ENCODE measurements at regions not wholly inside any gene's neighbourhood (a gene's known extent, or its start where the extent isn't known, plus 50 kb on each side); places are given as distances from the start of the nearest gene placed in this dataset.
A peak's percentile ranks its signal among the peaks of the same experiment; 100 is the strongest.

- DNase-seq = no peak
These were observed 227.6 kb downstream of the BMP7 start for GRCh38 chr20:57038608-57039440.

GRCh38 chr20:57040466-57040865 is 226.0 kb downstream of the BMP7 start:
- DNase-seq = no peak

GRCh38 chr20:57040924-57041323 is 225.5 kb downstream of the BMP7 start:
- peak in 1 of 2 experiments; percentile 17 for DNase-seq

DNA sequence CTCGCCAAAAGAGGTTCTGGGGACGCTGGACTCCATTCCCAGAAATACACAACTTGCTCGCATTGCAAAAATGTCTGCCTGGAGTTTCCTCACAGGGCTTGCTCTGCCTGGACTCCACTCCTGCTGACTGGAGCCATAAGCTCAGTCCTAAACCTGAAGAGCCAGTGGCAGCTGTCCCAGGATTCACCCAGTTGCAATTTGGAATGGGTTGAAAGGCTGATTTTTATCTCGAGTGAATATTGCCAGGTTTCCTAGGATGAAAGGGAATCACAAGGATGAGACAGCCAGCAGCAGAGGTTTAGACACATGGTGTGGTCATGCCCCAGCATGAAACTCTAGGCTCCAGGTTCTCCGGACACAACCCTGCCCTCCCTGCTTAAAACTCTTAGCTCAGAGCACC is 223.3 kb downstream of the BMP7 start:
- DNase-seq = no peak

GRCh38 chr20:57043669-57044268 is 222.7 kb downstream of the BMP7 start:
- DNase-seq = no peak

DNA sequence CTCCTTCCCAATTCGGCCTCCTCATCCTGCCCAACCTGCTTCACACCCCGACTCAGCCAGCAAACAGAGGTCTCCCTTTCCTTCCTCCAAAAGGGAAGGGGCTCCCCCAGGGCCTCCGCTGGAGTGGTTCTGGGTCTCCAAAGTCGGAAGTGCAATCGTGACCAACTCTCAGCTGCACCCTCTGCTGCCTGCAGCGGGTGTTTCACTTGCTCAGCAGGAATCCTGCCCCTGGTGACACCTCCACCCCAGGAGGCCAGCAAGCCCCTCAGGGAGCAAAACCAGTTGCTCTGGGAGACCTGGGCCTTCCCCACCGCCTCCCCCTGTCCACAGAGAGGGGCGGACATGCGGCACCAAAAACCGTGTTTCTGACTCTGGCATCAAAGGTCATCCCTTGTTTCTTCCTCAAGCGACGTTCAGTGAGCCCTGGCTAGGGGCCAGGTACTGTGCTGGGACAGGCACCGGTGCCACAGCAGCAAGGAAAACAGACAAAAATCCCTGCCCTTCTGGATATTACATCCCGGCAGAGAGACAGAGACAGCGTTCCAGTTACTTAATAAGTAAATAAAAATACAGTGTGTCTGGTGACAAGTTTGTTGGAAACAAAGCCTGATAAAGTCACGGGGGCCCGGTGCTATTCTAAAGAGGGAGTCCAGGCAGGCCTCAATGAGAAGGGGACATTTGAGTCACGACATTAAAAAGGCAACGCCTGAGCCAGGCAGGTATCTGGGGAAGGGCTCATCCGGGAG is 219.0 kb downstream of the BMP7 start:
- no peak for DNase-seq

GRCh38 chr20:57048027-57048869 is 218.2 kb downstream of the BMP7 start:
- DNase-seq = peak in 1 of 2 experiments; percentile 23

- DNase-seq = no peak
These were observed 217.1 kb downstream of the BMP7 start for GRCh38 chr20:57049296-57049695.

DNA sequence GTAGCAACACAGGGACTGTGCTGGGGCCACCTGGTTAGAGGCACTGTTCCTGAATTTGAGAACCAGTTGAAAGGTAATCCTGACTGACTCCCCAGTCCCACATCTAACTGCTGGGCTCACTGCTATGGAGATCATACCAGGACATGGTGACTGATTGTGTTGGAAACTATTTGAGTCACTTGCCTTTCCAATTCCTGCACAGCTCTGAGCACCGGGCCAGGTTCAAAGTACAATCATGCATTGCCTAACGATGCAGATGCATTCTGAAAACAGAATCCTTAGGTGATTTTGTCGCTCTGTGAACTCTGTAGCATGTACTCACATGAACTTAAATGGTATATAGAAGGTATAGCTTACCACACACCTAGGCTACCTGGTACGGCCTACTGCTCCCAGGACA is 215.3 kb downstream of the BMP7 start:
- DNase-seq = no peak

DNA sequence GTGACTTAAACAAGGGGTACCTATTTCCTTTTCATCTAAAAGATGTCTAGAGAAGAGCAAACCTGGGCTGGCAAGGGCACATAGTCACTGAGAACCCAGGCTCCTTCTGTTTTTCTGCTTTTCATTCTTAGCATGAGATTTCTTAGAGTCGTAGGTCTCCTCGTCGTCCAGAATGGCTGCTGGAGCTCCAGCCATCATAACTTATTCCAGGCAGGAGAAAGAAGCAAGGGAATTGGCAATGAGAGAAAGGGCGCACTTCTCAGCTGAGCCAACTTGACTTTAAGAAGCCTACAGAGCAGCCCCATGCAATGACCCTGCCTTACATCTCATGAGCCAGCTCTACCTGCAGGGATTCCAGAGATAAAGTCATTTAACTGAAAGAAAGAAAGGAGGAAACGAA is 213.4 kb downstream of the BMP7 start:
- DNase-seq = no peak

DNA sequence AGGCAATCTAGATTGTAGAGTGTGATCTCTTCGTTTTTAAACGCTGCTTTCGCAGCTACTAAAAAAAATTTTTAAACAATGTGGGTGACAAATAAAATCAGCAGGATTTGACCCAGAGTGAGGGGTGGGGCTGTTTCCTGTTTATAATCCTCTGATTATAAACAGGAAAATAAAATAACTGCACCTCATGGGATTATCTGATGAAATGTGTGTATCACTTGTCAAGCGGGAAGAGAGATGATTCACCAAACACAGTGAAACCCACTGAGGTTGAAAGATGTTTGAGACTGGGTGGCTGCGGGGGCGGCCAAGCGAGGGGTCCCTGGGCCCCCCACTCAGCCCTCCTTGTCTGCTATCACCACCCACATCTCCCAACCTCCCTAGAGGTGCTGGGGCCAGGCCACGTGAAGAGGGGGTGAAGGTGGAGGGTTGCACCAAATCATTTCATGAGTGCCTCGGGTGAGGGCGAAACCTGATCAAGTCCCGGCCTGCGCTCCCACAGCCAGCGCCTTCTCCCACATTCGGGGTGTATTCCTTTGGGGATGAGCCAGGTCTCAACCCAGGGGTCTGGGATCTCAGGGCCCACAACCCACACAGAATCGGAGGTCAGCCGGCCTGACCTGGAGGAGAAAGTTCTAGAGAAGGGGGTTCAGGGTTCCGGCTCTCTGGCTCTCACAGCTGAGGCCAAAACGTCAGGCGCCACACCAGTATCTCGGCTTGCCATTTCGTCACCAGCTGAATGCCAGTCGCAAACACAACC is 212.5 kb downstream of the BMP7 start:
- no peak for DNase-seq

- DNase-seq = no peak
These were observed 211.1 kb downstream of the BMP7 start for GRCh38 chr20:57055345-57055744.

GRCh38 chr20:57056651-57057050 is 209.8 kb downstream of the BMP7 start:
- no peak for DNase-seq

GRCh38 chr20:57059055-57059596 is 207.3 kb downstream of the BMP7 start:
- DNase-seq = no peak

GRCh38 chr20:57060407-57061050 is 205.9 kb downstream of the BMP7 start:
- DNase-seq = no peak

GRCh38 chr20:57061051-57061900 is 205.2 kb downstream of the BMP7 start:
- DNase-seq = peak in 1 of 2 experiments; percentile 23

- no peak for DNase-seq
These were observed 204.2 kb downstream of the BMP7 start for GRCh38 chr20:57062241-57062640.

- DNase-seq = no peak
These were observed 203.7 kb downstream of the BMP7 start for GRCh38 chr20:57062696-57063270.

DNA sequence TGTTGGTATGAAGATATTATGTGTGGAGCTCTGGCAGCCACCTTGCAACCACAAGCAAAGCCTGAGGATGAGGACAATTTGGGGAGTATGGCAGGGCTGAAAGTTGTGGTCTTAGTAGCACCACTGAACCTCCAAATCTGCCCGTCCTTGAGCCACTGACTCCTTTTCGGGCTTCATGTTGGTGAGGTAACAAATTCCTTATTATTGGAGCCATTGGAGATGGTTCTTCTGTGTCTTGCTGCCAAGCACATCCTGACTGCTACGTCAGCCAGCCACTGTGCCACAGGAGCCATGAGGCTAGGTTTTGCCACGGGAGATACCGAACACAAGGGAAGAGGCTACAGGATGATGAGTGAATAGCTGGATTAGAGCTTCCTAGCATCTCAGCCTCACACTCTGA is 201.6 kb downstream of the BMP7 start:
- no peak for DNase-seq

- no peak for DNase-seq
These were observed 200.8 kb downstream of the BMP7 start for GRCh38 chr20:57065646-57066045.

All from SW 1271 (cell line).